Femur (tissue), 1 donor: ENCODE measurements at regions not wholly inside any gene's neighbourhood (a gene's known extent, or its start where the extent isn't known, plus 50 kb on each side); places are given as distances from the start of the nearest gene placed in this dataset.

Experiments used
- DNase-seq: peaks from one replicate; pipeline ENCODE4 v3.0.0-alpha.2; 2017

DNA sequence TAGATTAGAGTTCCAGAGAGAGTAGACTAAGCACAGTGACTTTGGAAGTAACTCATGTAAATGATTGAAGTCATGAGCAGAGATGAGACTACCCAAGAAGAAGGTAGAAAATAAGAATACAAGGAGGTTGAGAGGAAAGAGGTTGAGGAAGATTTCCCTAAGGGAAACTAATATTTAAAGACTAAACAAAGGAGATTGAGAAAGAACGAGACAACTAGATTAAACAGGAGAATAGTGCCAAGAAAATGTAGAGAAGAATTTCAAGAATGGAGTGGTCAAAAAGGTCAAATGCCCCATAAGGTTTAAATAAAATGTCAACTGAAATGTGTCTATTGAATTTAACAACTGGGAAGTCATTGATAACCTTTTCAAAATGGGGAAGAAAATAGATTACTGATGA, 59.0 kb downstream of the RPS29 start:
- DNase-seq: no peak

DNA sequence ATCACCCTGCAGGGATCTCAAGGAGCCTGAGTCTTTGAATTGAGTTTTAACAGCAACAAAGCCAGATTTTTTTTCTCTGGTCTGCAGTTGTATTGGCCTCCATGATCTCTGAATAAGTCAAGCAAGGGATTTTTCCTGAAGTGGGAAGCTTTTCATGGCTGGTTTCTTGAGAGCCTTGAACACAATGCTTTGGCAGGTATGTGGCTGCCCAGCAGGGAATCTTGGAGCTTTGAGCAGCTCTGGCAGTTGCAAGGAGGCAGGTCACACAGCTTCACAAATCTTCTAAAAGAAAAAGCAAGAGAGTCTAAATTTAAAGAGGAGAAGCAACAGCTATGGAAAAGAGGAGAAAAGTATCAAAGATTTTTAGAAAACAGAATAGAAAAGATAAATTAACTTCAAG, 60.1 kb downstream of the RPS29 start:
- no peak for DNase-seq

DNA sequence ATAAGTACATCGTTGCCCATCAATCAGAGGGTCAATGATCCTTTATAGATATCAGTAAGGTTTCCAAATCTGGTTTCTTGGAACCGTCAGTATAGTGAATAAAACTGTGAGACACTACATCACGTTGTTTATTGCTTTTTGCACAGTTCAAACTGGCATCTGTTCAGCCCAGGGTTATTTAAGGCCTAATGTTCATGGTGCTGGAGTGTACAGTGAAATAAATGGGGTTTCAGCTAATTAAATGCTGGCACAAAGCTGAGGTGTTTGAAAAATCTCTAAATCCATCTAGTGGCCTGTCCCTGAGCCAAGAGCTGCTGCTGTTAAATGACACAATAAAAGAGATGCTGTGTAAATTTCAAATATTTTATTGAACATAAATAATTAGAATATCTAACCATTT, 69.9 kb downstream of the RPS29 start:
- DNase-seq: no peak

- no peak for DNase-seq
Measured at GRCh38 chr14:49512571-49512970, 73.6 kb downstream of the RPS29 start.

DNA sequence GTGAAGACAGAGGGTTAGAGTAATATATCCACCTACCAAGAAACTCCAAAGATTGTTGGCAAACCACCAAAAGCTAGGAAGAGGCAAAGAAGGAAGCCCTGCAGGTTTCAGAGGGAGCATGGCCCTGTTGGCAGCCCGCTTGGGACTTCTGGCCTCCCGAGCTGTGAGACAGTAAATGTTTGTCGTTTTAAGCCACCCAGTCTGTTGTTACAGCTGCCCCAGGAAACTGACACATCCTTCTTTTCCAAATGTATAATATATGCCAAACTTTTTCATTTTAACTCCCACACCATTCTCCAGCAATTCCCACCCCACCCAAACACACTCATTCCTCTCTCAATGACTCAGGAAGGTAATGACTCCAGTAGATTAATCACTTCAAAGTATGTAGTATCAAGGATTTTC, 74.0 kb downstream of the RPS29 start:
- no peak for DNase-seq

DNA sequence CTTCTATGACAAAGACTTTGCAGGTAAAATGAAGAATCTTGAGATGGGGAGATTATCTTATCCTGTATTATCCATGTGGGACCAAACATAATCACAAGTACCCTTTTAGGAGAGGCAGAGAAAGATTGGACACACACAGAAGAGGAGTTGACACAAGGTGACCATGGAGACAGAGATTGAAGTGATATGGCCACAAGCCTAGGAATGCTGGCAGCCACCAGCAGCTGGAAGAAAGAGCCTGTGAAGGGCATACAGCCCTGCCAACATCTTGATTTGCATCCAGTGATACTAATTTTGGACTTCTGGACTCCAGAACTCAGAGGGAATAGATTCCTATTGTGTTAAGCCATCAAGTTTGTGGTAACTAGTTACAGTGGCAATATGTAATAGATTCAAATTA, 78.1 kb downstream of the RPS29 start:
- no peak for DNase-seq

GRCh38 chr14:49506650-49507049, 79.5 kb downstream of the RPS29 start:
- no peak for DNase-seq

GRCh38 chr14:49505041-49505766, 81.0 kb downstream of the RPS29 start:
- DNase-seq: no peak

GRCh38 chr14:49497725-49498348, 88.3 kb downstream of the RPS29 start:
- no peak for DNase-seq

DNA sequence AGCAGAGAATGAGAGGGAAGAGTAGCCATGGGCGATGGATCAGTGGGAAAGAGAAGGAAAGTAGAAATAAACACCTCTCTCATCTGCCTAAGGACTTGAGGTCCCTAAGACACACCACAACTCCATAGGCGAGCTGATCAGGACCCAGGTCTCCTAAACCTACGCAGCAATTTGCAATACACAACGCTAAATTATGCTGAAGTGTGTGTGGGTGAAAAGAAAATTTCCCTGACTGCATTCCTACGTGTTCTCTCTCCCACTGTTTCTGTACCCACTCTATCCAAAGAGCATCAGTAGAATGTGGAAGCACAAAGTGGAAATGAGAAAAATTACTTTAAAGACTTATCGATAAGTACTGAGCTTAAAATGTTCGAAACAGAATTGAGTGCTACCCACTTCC, 88.9 kb downstream of the RPS29 start:
- DNase-seq: no peak

DNA sequence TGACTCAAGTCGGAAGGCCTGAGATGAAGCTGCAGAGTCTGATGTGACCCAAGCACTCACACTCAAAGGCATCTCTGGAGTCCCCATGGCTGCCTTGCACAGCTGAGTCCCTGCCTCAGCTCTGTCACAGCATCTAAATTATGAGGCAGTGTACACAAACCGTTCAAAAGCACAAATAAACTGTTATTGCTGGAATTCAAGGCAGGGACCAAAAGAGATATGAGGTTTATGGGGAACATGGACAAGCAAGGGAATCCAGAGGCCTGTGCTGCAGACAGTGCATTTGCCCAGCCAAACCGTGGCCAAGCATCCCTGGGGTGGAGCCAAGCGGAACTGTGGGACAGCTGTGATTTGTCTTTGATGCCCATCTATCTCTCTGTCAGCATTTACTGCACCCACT, 91.3 kb downstream of the RPS29 start:
- no peak for DNase-seq

- no peak for DNase-seq
Measured at GRCh38 chr14:49493557-49493956, 92.6 kb downstream of the RPS29 start.

DNA sequence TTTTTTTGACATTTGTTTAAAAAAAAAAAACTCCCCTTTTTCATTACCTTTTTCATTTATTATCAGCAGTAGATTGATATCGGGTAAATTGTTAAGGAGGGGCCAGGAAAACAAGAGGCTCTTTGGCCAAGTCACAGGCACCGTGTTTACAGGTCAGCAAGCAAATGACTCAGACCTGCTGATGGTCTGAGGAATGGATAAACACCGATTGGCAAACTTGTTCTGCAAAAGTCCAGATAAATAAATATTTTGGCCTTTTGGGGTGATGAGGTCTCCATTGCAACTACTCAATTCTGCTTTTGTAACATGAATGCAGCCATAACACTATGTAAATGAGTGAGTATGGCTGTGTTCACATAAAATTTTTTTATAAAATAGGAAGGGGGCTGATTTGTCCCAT, 94.0 kb downstream of the RPS29 start:
- no peak for DNase-seq

GRCh38 chr14:49489341-49489740, 96.8 kb downstream of the RPS29 start:
- no peak for DNase-seq

- no peak for DNase-seq
Measured at GRCh38 chr14:49487238-49487637, 98.9 kb downstream of the RPS29 start.

GRCh38 chr14:49485290-49485689, 100.9 kb downstream of the RPS29 start:
- DNase-seq: no peak

- DNase-seq: no peak
Measured at GRCh38 chr14:49484180-49484579, 102.0 kb downstream of the RPS29 start.

- DNase-seq: no peak
Measured at GRCh38 chr14:49483268-49483667, 102.9 kb downstream of the RPS29 start.

GRCh38 chr14:49480979-49481498, 105.1 kb downstream of the RPS29 start:
- no peak for DNase-seq

DNA sequence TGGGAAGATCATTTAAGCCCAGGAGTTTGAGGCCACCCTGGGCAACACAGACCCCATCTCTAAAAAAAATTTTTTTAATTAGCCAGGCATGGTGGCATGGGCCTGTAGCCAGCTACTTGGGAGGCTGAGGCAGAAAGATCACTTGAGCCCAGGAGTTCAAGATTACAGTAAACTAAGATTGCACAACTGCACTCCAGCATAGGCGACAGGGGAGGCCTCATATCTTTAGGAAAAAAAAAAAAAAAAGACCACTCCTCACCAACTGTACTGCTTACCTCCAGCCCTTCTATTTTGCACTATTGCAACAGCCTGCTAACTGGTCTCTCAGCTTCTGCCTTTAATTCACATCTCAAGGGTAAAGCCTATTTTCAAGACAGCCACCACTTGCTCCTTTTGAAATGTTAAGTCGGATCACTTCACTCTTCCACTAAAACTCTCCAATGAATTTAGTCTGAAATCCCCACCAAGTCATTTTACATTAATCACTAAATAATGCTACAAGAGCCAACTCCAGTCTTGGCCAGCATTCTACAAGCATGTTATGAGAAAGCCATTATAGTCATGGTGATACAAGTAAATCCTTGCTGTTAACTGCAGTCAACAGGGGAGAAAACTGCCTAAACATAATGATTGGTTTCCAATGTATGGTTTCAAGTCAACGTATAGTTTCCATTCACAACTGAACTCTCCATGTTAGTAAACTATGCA, 106.0 kb downstream of the RPS29 start:
- DNase-seq: no peak

DNA sequence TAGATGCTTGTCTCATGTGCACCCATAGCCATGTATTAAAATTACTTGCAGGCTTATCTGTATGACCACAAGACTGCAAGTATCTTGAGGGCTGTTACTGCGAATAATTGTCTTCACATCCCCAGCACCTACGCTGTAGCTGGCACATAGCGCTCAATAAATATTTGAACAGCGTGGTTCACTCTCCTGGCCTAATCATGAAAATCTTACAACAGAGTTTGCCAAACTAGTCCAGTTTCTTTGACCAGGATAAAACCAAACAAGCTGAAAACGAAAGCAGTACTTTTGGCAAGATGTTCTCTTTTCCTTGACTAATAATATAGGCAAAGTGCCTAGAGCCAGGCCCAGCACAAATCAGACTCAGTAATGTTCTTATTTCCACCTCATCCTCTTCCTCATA, 106.7 kb downstream of the RPS29 start:
- DNase-seq: no peak

GRCh38 chr14:49478784-49479183, 107.4 kb downstream of the RPS29 start:
- DNase-seq: no peak

DNA sequence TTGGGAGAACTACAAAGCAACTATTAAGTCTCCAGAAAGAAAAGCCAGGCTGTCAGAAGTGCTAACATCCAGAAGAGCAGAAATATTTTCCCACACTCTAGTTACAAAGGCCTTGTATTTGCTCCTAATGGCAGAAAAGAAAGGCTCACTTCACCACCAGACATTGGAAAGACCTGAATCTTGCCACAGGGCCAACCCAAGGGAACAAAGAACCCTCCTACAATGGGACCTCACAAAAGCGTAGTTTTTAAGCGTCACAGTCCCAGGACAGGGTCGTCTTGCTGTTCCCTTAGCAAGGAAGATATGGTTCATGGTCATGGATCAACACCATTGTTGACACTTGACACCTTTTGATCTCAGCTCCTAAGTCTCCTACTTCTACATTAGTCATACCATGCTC, 119.1 kb downstream of the RPS29 start:
- no peak for DNase-seq

- no peak for DNase-seq
Measured at GRCh38 chr14:49464885-49465284, 121.3 kb downstream of the RPS29 start.
